GM19023 (cell line): ENCODE measurements at regions not wholly inside any gene's neighbourhood (a gene's known extent, or its start where the extent isn't known, plus 50 kb on each side); places are given as distances from the start of the nearest gene placed in this dataset.

Experiments
- ATAC-seq: cut with Tn5 transposase; IDR thresholded peaks from one replicate; pipeline ENCODE4 v1.9.1; 2021; ENCODE audit warnings: mild to moderate bottlenecking, moderate library complexity; ENCODE audit not compliant: unreplicated experiment

- ATAC-seq: no peak
Observed at GRCh38 chr12:88957358-88957757, 377.1 kb upstream of the KITLG start.

- no peak for ATAC-seq
Observed at GRCh38 chr12:88955531-88955930, 375.3 kb upstream of the KITLG start.

GRCh38 chr12:88953029-88953586 is 372.8 kb upstream of the KITLG start:
- ATAC-seq: no peak

GRCh38 chr12:88952562-88952942 is 372.3 kb upstream of the KITLG start:
- no peak for ATAC-seq

- ATAC-seq: no peak
Observed at GRCh38 chr12:88951860-88952561, 371.7 kb upstream of the KITLG start.

GRCh38 chr12:88951177-88951576 is 370.9 kb upstream of the KITLG start:
- ATAC-seq: no peak

GRCh38 chr12:88947486-88948043 is 367.3 kb upstream of the KITLG start:
- no peak for ATAC-seq

GRCh38 chr12:88946372-88946997 is 366.2 kb upstream of the KITLG start:
- ATAC-seq: peak; percentile 66

- ATAC-seq: no peak
Observed at GRCh38 chr12:88945051-88945732, 364.9 kb upstream of the KITLG start.

GRCh38 chr12:88944397-88944796 is 364.1 kb upstream of the KITLG start:
- ATAC-seq: no peak

- no peak for ATAC-seq
Observed at GRCh38 chr12:88940854-88941253, 360.6 kb upstream of the KITLG start.

- no peak for ATAC-seq
Observed at GRCh38 chr12:88935856-88936255, 355.6 kb upstream of the KITLG start.

- no peak for ATAC-seq
Observed at GRCh38 chr12:88934163-88934747, 354.0 kb upstream of the KITLG start.

GRCh38 chr12:88932457-88932856 is 352.2 kb upstream of the KITLG start:
- ATAC-seq: no peak

GRCh38 chr12:88931598-88931997 is 351.3 kb upstream of the KITLG start:
- ATAC-seq: no peak

GRCh38 chr12:88925454-88925853 is 345.2 kb upstream of the KITLG start:
- no peak for ATAC-seq

- ATAC-seq: no peak
Observed at GRCh38 chr12:88924162-88924561, 343.9 kb upstream of the KITLG start.

- ATAC-seq: no peak
Observed at GRCh38 chr12:88923631-88924030, 343.4 kb upstream of the KITLG start.

- ATAC-seq: no peak
Observed at GRCh38 chr12:88922816-88923215, 342.5 kb upstream of the KITLG start.

- ATAC-seq: no peak
Observed at GRCh38 chr12:88921890-88922532, 341.7 kb upstream of the KITLG start.

- no peak for ATAC-seq
Observed at GRCh38 chr12:88921434-88921833, 341.2 kb upstream of the KITLG start.
